HG03108 (cell line): ENCODE measurements at regions not wholly inside any gene's neighbourhood (a gene's known extent, or its start where the extent isn't known, plus 50 kb on each side); places are given as distances from the start of the nearest gene placed in this dataset.
"Not testable (repeated sequence)": the region's sequence is repeated elsewhere in the genome, so short reads cannot be mapped to it uniquely, and the experiment has no call there.

ENCODE experiments used
- ATAC-seq: cut with Tn5 transposase; IDR thresholded peaks from one replicate; pipeline ENCODE4 v1.9.1; 2021; ENCODE audit warnings: moderate library complexity; ENCODE audit not compliant: unreplicated experiment

- ATAC-seq, result no peak
These were observed 224.9 kb upstream of the TMEM229A start for GRCh38 chr7:124257638-124258308.

DNA sequence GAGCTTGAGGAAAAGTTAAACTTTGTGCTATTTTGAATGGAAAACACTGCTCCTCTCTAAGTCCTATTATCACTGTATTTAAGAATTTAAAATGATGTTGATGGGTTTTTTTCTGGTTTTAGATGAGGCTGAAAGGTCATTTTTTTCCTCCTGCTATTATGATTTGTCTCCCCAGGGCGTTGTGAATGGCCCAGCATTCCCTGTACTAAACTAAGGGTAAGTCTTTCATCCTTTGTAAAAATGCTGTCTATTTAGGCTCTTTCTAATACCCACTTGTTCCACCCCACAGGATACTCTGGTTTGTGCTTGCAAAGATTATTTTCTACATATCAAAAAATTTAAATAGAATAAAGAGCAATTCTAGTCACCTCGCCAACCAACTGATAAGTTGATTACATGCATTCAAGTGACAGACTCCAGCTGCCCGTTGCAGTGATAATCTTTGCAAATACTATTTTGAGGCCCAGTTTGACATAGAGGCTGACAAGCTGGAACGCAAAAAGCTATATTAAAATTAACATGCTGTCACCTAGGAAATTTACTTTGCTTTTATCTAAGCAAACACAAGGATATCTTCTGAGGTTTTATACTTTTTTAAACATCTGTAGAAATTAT is 222.3 kb upstream of the TMEM229A start:
- no peak for ATAC-seq

GRCh38 chr7:124254396-124254795 is 221.5 kb upstream of the TMEM229A start:
- ATAC-seq, result no peak

DNA sequence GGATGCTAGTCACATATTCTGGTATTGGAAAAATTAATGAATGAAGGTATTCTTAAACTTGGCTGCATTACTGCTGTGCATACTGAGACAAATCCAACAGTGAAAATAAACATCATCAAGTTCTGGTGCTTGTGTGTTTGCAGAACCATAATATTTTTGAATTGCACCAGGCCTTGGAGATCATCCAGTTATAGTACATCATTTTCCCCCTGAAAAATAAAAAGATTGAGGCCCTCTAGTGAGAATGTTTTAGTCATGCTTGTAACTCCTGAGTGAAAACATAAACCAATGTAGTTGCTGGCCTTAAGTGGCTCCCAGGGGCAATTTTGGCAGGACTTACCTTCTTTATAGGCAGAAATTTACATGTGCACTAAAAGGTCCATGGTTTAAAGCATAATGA is 218.8 kb upstream of the TMEM229A start:
- ATAC-seq, result no peak

GRCh38 chr7:124250297-124251034 is 217.6 kb upstream of the TMEM229A start:
- ATAC-seq, result no peak

DNA sequence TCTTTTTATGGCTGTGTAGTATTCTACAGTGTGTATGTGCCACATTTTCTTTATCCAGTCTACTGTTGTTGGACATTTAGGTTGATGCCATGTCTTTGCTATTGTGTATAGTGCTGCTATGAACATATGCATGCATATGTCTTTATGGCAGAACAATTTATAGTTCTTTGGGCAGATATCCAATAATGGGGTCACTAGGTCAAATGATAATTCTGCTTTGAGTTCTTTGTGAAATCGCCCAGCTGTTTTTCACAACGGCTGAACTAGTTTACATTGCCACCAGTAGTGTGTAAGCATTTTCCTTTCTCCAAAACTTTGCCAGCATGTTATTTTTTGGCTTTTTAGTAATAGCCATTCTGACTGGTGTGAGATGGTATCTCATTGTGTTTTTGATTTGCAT is 214.8 kb upstream of the TMEM229A start:
- ATAC-seq, result no peak

DNA sequence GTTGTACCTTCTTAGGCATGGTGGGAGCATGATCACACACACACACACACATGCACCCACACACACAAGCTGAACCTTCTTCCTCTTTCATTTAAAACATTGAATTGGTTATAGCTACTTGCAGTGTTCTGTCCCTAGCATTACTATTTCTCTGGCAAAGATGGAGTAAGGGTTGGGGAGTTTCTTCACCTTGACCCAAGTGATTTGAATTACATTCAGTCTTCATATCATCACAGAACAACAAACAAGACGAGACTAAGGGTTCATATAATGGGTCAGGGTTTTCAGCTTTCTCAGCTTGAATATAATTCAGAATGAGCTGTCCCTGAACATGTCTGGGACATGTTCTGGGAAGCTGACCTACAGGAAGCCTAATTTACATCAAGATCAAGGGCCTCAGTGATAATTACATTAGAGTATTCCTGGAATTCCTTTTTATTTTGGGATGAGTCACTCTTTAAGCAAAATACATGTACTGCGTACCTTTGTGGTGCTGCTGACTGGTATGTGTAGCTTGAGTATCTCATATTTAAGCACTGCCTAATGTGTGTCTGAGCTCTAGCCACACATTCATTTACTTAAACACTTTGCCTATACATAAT is 213.5 kb upstream of the TMEM229A start:
- ATAC-seq, result no peak

DNA sequence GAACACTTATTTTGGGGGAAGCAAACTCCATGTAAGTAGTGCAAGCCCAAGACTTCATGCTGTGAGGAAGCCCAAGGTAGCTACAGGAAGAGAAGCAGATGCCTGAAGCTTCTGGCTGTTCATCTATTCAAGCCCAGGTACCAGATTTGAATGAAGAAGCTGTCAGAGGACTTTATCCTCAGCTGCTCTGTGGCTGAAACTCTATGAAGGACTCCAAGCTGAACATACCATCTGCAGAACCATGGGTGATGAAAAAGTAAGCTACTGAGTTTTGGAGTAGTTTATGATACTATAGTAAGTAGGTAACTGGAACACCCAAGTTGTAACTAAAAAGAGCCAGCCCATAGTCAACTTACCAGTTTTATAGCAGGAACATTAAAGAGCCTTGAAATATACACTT is 211.6 kb upstream of the TMEM229A start:
- ATAC-seq, result not testable (repeated sequence)

- ATAC-seq, result no peak
These were observed 186.8 kb upstream of the TMEM229A start for GRCh38 chr7:124219681-124220080.

DNA sequence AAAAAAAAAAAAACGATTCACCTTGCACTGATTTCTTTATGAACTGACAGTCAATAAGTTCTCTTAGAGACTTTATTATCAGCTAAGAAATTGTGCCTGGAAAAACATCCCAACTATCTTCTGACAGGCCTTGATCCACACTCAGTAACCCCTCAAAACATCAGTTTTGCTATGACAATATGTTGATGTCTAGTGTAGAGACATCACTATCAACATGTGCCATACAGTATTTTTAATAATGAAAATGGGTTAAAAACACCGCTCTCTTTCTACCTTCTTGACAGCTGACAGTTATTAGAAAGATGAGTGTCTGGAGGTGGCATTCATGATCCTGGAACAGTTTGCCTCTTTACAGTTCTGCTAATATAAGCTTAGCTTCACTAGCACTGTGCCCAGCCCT is 175.8 kb upstream of the TMEM229A start:
- no peak for ATAC-seq

GRCh38 chr7:124208173-124208572 is 175.3 kb upstream of the TMEM229A start:
- no peak for ATAC-seq

DNA sequence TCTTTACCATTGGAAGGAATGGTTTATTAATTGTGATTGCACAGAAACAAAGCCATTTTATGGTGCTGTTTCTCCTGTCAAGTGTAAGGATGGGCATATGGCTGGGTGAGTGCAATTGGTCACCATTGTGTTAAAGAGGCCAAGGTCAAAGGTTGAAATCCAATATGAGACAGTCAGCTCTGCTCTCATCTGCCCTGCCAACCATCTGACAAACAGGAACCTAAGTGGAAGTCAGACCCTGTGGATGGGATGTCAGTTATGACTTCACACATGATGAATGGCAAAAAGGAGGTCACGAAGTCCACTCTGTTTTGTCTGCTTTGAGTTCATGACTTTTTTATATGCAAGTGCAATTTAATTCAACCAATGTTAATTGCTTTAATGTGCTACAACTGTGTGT is 172.7 kb upstream of the TMEM229A start:
- ATAC-seq, result no peak

DNA sequence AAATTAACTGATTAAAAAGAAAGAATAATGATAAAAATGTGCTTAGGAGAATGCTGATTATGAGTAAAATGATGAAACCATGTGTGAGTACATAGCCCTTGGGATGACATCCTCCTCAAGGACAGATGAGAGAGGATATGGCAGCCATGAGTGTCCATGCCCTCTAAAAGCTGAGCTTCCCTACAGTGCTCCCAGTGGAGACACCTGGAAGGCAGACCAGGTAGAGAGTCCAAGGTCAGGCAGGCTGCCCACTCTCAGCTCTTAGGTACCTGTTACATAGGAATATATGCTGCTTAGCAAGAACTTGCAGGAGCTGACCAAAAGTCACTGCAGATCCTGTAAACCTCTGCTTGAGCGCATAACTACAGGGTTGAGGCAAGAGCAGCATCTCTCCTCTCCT is 169.7 kb upstream of the TMEM229A start:
- ATAC-seq, result no peak

- no peak for ATAC-seq
These were observed 169.0 kb upstream of the TMEM229A start for GRCh38 chr7:124201768-124202349.

GRCh38 chr7:124196519-124196918 is 163.7 kb upstream of the TMEM229A start:
- ATAC-seq, result no peak

DNA sequence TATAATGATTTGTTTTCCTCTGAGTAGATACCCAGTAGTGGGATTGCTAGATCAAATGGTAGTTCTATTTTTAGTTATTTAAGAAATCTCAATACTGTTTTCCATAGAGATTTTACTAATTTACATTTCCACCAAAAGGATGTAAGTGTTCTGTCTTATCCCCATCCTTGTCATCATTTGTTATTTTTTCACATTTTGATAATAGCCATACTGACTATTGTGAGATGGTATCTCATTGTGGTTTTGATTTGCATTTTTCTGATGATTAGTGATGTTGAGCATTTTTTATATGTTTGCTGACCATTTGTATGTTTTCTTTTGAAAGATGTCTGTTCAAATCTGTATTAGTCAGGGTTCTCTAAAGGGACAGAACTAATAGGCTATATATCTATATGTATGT is 160.0 kb upstream of the TMEM229A start:
- ATAC-seq, result no peak

GRCh38 chr7:124191713-124192112 is 158.8 kb upstream of the TMEM229A start:
- ATAC-seq, result no peak

GRCh38 chr7:124191030-124191429 is 158.2 kb upstream of the TMEM229A start:
- no peak for ATAC-seq

DNA sequence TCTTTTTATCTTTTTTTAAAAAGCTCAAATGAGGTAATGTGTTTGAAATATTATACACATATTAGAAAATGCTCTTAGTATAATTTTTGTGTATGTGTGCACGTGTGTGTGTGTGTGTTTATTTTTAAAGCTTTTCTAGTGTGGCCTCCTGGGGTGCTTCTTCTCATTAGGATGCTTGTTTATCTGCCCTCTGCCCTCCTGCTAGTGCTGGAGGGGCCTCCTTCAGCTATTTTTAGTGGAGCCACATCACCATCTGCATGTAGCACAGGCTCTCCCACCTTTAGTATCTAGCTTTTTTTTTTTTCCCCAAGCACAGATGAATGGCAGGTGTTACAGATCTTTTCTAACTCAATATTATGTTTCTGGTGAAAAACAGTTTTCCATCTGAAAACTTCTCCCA is 155.7 kb upstream of the TMEM229A start:
- no peak for ATAC-seq

DNA sequence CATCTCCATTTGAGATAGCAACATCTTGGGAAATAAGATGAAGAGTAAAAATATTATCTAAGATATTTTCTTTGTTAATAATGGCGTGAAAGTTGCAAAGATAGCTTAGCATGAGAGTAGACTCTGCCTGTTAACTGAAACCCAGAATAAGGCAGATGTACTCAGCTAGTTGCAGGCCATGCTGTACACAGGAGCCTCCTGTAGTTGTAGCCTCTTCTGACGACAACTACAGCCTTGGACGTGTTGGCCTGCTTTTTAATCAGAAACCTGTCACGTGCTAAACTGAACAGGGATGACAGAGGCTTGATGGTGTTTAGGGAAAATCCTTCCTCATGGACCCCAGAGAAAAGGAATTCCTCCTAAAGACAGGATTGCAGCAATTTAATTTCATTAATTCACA is 155.1 kb upstream of the TMEM229A start:
- no peak for ATAC-seq

DNA sequence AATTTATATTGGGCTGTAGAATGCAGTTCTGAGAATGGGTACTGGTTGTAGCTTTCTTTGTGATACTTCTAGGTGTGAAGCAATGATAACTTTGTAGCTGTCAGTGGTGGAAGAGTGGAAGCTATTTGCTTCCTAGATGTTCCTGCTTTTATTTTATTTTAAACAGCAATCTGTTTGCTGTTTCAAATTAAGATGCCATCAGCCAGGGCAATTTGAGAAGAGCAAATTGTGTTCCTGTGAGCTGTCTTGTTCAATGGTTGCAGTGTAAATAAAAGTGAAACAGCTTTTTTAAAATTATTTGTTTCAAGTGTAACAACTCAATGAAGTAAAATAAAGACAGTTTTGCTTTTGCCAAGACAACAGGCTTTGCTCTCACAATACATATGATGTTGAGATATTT is 150.8 kb upstream of the TMEM229A start:
- no peak for ATAC-seq

DNA sequence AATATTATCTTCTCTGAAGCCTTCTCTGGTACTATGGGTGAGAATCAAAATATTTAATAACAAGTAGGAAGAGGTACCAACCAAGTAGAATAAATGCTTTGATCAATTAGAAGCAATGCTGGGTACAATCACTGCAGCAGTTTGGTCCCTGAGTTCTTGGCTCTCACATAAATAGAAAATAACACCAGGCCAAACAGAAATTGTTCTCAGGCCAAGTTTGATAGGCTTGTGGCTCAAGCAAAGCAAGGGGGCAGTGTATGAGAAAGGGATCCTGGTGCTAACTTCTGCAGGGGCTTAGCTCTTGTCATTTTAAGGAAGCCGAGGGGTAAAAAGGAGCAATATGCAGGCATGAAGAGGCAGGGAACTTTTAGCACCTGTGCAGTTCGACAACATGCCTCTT is 146.8 kb upstream of the TMEM229A start:
- no peak for ATAC-seq
